Head of caudate nucleus (tissue), 42 donors: ENCODE measurements at regions not wholly inside any gene's neighbourhood (a gene's known extent, or its start where the extent isn't known, plus 50 kb on each side); places are given as distances from the start of the nearest gene placed in this dataset.

Experiments
- DNase-seq, 42 donors: peaks; one replicate each; pipeline versions ENCODE4 v3.0.0 to v3.0.0-alpha.2; 2020 to 2021; ENCODE audit warnings: mixed read lengths in 7 of 42
- intact Hi-C: fragments of 100-400 bp; cut with DNase I; formaldehyde crosslinking; loops from one replicate; pipeline ENCODE4 v1.15.0; 2022

DNA sequence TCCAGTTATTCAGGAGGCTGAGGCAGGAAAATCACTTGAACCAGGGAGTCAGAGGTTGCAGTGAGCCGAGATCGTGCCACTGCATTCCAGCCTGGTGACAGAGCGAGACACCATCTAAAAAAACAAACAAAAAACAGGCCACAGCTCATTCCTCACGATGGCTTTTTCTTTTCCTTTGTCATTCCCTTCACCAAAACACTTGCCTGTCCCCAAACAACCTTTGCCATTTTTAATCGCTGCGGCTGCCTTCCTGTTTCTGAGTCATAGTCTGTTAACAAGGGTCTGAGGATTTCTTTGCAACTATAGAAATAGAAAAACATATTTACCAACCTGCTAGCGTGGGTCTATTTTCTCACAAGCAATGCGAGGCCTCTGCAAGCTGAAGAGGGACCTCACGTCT is 123.0 kb upstream of the FSTL4 start:
- DNase-seq, result no peak
- intact Hi-C loops, result no loop called here

DNA sequence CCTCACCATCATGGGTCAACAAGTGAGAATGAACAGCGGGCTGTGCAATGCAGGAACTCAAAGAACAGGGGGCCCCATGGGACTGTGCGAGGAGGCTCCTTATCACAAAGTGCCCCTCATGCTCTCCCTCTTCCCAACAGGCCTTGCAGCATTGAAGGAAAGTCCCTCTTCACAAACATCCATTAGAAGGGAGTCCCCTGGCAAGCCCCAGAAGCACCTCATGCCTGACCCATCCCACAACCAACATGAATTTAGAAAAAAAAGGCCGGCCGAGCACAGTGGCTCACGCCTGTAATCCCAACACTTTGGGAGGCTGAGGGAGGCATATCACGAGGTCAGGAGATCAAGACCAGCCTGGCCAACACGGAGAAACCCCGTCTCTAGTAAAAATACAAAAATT is 122.6 kb upstream of the FSTL4 start:
- DNase-seq, result no peak
- intact Hi-C loops, result no loop called here

DNA sequence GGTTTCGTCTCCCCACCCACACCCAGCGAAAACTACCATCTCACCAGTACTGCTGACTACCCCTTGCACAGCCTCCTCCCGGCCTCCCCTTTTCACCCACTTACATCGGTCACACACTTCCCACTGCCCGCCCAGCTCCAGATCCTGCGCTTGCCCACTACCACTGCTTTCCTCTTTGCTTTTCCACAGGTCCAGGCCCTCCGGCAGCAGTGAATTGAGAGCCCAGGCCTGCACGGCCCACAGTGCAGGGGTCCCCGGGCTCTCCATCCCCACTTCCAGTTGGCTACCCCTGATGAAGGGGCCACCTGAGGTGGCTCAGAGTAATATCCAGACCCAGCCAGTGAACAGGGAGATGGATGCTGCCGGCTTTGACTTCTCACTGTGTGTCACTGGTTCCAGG is 120.2 kb upstream of the FSTL4 start:
- peak in 1 of 42 donors; percentile 2 for DNase-seq
- intact Hi-C loops, result no loop called here

DNA sequence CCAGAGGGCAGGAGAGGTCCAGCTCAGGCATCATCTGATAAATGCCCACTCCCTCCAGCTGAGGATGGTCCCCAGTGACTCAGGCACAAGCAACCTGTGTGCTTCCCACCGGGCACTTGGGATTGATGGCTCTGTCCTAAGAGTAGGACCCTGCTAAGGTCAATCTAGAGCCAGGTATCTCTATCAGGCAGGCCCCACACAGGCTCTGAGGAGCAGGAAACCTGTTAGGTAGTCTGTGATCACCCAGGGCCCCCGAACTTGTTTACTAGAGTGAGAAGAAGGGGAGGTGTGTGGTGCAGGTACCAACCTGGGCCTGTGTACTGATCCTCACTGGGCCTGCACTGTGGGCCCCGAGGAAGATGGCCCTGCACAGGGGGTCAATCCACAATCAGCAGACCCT is 119.6 kb upstream of the FSTL4 start:
- intact Hi-C loops, result no loop called here
- peak in 1 of 42 donors; percentile 11 for DNase-seq

DNA sequence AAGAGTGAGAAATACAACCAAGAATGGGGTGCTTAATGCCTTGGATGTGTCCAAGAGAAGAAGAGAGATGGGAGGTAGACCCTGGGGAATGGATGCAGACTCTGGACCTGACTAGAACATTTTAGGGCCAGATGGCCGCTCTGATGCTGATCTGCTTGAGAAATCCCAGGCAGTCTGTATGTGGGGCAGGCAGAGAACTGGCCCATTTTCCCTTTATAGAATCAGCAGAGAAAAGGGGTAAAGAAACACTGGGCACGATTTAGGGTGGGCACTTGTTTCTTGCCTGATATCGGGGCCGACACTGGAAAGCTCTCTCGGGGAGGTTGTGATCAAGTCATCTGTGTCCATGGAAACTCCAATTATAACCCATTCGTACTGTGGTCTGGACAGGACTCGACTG is 118.5 kb upstream of the FSTL4 start:
- intact Hi-C loops, result no loop called here
- DNase-seq, result no peak

DNA sequence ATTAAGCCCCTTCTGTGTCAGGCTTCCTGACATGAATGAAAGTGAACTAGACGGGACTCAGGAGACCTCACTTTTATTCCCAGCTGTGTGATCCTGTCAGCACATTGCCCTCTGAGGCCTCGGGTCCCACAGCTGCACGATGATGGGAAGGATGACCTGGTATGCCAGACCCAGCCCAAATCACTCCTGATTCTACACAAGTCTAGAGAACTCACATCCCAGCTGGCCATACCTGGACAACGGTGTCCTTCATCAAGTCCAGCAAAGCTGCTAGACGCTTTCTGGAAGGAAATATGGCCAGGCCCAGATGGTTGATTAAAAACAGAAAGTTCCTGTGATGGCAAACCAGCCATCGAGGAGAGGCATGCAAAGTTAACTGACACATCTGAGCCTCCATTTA is 118.0 kb upstream of the FSTL4 start:
- peak in 1 of 42 donors; percentile 4 for DNase-seq
- intact Hi-C loops, result no loop called here

DNA sequence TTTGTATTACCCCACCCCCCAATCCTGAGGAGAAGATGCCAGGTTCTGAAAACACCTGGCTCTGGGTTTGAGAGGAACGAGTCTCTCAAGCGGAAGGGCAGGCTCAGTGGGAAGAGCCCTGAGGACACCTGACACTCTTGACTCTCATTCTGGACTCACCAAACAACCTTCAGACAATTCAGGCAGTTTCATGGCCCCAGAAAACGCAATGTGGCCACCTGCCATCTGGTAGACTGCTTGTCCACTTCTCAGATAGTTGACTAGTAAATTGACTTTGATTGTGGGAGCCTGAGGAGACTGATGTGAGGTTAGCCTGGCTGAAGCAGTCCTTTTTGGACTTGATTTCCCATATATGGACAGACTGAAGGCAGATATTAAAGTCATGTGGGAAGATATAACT is 117.5 kb upstream of the FSTL4 start:
- intact Hi-C loops, result no loop called here

DNA sequence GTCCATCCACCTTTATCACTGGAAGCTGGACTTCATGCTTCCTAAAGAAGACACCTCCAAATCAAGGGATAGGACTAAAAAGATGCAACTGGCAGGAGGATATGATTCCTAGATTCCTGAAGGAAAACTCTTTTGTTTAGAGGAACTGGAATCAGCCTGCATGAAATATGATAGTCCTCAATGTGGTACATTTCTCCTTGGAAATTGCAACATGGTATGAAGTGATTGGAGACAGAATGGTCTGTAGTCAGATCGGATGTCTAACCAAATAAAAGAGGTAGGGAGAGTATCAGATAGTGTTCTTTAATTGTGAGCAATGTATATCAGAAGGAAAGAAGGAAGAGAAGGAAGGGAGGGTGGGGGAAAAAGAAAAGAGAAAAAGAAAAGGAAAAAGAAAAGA is 116.1 kb upstream of the FSTL4 start:
- intact Hi-C loops, result no loop called here
- DNase-seq, result no peak

More for the DNA sequence above, 117.5 kb upstream of the FSTL4 start:
- no peak for DNase-seq

DNA sequence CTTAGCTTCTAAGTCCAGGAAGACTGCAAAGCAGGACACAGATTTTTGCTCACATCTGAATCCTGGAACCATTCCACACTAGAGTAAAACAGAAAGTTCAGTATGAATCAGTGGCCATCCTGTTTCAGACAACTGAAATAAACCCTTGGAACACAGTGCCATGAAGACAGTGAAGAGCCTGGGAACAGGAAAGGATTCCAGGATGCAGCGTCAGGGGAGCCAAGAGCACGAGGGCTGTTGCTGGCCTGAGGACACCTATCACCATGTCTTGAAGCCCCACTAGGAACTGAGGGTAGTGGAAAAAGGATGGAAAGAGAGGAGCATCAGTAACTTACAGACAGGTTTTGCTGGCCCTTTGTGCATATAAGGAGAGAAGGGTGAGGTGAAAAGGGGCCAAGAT is 115.3 kb upstream of the FSTL4 start:
- DNase-seq, result peak in 1 of 42 donors; percentile 2
- intact Hi-C loops, result no loop called here

DNA sequence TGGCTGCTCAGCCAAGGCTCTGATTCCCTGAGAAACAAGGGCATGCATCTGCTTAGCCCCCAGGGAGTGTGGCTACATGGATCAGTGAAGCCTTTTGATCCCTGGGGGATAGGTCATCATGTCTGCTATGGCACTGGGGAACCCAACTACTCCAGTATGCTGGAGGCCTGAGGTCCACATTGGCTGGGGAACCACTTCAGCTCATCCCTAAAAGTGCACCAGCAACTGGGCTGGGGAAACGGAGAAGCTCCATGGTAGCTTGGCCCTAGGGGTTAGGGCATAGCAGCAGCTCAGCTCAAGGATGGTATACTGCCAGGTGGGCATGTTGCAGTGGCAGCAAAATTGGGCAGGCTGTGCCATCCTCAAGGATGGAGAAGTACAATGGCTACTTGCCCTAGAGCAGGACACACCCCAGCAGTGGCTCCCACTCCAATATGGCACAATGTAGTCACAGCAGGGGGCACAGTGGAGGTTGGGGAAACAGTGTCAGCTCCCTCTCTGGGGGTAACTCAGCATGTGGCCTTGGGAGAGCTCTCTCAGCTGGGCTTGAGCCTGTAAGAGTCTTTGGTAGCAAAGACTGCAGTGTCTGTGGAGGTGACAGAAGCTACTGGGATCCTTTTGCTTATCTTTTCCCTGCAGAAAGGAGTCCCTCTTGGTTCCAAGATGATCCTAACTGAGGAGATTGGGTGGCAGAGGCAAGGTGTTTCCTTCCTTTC is 111.5 kb upstream of the FSTL4 start:
- DNase-seq, result peak in 1 of 42 donors; percentile 6
- intact Hi-C loops, result no loop called here

DNA sequence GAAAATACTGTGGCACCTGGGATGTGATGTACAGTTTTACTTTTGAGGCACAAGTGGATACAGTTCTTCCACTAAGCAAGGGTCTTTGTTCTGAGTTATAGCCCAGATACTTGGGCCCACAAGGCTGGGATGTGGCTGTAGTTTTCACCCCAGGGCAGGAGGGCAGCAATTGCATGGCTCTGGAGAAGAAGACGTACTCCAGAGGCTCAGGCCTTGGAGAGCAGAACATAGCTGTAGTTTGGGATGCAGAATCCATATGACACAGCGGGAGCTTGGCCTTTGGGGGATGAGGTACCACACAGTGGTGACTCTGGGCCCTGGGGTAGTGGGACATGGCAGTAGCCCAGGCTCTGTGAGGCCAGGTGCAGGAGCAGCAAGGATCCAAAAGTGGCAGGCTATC is 110.8 kb upstream of the FSTL4 start:
- no peak for DNase-seq
- intact Hi-C loops, result no loop called here

DNA sequence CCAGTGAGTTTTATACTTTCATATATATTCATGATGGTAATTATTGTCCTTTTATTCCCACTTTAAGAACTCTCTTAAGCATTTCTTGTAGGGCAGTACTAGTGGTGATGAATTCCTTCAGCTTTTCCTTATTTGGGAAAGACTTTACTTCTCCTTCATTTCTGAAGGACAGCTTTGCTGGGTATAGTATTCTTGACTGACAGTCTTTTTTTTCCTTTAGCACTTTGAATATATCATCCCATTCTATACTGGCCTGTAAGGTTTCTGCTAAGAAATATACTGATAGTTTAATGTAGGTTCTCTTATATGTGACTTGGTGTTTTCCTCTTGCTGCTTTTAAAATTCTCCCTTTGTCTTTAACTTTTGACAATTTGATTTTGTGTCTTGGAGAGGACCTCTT is 109.0 kb upstream of the FSTL4 start:
- intact Hi-C loops, result no loop called here
- DNase-seq, result no peak

DNA sequence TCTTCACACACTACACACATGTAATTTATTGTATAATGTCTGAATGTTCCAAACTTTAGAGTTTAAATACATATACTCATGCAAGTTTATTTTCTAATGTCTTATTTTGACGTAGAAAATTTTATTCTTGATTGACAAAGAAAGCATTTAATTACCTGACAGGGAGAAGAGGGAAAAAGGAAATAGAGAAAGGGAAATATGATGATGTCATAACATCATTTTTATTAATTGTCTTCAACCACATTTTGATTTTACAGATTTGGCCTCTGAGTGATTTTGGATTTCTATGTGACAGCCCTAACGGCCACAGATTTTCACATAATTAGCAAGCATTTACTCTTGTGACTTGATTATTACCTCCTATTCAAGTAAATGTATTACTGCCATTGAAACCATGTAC is 106.1 kb upstream of the FSTL4 start:
- no peak for DNase-seq
- intact Hi-C loops, result no loop called here

DNA sequence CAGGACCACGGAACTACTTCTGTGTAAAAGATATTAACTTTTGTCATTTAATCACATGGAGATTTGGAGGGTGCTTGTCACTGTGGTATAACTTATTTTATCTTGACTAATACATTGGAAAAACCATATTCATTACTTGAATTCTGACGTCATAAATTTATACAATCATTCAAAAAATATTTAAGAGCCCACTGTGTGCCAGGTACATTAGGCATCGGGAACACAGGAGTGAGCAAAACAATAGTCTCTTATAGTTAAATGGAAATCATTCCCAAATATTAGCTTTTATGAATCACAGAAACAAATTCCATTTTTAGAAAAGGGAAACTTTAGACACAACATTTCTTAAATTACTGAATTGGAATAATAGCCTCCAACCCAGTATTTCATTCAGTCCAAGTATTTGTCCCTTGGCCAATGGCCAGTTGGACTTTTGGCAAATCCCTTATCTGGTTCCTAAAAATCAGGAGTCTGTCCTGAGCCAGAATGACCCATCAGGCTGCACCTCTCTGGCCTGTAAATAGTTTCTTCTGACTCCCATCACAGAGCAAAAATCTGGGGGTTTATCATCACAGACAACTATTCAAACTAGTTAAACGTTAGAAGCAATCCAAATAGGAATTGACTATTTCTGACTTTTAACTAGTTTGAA is 104.3 kb upstream of the FSTL4 start:
- no peak for DNase-seq
- intact Hi-C loops, result no loop called here

DNA sequence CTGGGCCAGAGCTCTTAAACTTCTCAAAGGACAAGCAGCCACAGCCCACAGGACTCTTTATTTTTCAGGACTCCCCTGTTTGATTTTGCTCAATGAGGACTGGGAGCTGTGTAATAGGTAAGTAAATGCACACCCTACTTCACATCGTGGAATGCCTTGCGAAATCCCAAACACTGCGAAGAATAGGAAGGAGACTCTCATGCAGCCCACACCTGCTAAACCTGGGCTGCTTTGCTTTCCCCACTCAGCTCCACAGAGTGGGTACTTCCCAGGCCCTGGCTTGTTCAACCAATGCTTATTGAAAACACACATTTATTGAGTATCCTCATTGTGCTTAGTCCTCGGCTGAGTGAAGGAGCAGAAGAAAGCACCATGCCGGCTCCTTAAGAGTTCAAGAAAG is 103.3 kb upstream of the FSTL4 start:
- DNase-seq, result peak in 1 of 42 donors; percentile 1
- intact Hi-C loops, result no loop called here

DNA sequence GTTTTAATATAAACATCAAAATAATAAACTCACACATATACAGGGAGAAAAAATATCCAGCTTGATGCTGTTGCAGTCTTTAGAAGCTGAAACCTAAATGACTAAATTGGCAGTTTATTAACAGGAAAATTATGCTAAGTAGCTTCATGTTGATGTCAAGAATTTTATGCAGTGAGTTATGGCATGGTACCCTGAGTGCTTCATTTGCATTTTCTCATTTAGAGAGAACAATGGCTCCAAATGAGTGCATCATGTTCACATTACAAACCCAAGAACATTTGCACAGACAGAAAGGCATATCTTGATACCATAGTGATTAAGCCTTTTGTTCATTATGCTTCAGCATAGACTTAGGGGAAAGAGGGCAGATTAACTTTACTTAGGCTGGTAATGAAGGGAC is 102.9 kb upstream of the FSTL4 start:
- intact Hi-C loops, result no loop called here

DNA sequence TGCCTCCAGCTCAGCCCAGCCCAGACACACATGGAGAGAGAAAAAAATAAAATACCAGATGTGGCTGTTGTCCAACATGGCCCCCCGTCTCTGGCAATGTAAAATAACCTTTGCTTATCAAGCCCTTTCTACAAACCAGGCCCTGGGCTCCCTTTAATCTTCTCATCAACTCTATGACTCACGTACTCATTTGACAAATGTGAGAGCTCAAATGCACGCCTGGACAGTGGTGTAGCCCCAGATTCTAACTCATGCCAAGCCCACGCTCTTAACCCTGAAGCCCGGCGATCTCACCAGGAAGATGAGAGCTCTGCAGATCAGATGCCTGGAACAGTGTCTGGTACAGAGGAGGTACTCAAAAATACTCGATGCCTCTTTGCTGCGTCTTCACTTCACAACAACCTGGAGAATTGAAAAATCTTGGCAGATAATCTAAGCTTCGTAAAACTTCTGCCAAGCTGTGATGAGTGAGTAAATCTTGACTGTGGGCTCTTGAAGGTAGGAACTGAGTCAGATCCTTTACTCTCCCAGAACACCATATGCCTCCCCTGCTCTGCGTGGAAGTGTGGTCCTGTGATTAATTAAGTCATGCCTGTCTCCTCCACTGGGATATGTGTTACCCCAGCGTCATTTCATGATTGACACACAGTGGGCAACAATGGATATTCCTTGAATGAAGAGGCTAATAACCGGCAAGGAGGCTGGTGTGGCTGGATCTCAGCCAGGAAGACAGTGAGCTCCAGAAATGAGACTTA is 102.0 kb upstream of the FSTL4 start:
- peak in 8 of 42 donors; percentile 6 to 52 (median 26) for DNase-seq
- intact Hi-C loops, result no loop called here

More for the DNA sequence above, 102.9 kb upstream of the FSTL4 start:
- DNase-seq, result no peak

DNA sequence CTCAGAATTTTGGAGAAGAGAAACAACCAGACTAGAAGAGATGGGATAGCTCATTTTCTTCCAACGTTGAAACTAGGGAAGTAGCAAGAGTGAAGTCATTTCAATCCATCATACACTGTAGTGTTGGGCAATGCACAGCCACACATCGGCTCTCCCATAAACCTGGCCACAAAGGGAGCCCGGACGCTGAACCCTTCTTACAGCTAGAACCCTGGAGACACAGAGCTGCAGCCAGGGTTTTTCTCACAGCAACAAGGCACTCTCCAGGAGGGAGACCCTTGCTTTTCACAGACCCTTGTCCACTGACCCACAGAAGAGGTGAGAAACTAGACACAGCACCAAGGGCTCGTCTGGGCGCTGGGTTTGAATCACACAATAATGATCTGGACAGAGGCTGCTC is 101.4 kb upstream of the FSTL4 start:
- intact Hi-C loops, result no loop called here
- DNase-seq, result peak in 2 of 42 donors; percentile 10 to 12

DNA sequence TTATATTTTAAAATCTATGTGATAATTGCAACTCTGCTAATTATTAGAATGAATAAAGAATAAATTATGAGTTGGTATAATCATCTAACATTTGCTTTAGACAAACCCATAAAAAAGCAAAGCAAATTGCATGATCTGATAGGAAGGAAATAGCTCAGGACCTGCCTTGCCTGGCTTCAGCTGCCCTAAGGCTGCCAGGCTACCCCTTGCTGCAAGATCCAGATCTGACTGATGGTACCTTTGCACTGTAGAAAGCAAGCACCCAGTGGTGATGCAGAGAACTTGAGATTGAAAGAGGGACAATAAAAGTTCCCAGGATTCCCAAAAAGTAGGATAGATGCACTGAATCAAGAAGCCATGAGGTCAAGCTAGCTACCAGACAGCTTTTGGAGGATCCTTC is 100.9 kb upstream of the FSTL4 start:
- no peak for DNase-seq
- intact Hi-C loops, result no loop called here

DNA sequence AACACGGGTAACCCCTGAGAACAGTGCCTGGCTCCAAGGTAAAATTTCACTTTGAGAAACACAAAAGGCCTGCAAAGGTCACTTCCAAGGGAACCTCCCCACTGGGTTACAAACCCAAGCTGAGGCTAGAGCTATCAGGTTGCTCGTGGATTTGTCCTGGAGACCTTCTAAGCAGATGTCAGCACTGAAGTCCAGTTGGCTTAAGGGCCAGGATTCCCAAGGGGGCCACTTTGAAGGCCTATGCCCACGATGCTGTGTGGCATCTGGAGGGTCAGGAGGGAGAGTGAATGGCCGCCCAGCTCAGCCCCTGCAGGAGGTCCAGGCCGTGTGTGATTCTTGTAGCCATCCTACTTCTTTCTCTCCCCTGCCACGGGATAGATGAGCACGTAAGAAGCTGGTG is 100.2 kb upstream of the FSTL4 start:
- peak in 3 of 42 donors; percentile 5 to 13 (median 8) for DNase-seq
- intact Hi-C loops, result no loop called here
